GM19395 (cell line): ENCODE measurements at regions not wholly inside any gene's neighbourhood (a gene's known extent, or its start where the extent isn't known, plus 50 kb on each side); places are given as distances from the start of the nearest gene placed in this dataset.
"Not testable (repeated sequence)": the region's sequence is repeated elsewhere in the genome, so short reads cannot be mapped to it uniquely, and the experiment has no call there.

ENCODE experiments used
- ATAC-seq: cut with Tn5 transposase; IDR thresholded peaks from one replicate; pipeline ENCODE4 v1.9.1; 2021; ENCODE audit warnings: mild to moderate bottlenecking, moderate library complexity; ENCODE audit not compliant: unreplicated experiment

- ATAC-seq: no peak
Observed at GRCh38 chr10:84007482-84007881, 131.8 kb upstream of the GHITM start.

- ATAC-seq: peak; percentile 52
Observed at GRCh38 chr10:84008878-84009277, 130.4 kb upstream of the GHITM start.

GRCh38 chr10:84012431-84012830 lies 126.9 kb upstream of the GHITM start:
- no peak for ATAC-seq

DNA sequence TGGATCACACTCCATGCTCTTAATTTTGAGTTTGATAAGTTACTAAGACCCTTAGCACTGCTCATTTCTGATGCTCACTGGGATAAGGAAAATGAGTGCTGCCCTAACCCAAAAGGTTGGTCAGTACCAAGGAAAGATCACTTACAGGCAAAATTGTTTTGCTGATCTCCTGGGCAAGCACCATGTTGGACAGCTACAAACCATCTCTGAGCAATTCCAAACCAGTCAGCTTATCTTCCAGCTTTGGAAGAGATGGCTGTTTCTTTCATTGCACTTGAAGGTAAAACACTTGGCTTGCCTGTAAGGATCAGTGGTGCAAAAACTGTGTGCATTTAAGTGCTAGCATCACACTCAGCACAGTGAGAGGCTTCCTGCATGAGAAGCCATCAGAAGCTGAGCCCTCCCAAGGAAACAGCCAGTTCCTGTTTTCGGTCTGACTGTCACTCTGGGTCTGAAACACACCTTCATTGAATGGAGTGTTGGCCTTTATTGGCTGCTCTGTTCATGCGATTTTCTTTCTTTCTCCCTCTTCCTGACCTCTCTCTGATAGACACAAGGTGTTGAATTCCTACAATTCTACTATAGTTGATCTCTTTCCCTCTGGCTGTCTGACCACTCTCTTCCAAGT lies 126.4 kb upstream of the GHITM start:
- peak; percentile 99 for ATAC-seq

DNA sequence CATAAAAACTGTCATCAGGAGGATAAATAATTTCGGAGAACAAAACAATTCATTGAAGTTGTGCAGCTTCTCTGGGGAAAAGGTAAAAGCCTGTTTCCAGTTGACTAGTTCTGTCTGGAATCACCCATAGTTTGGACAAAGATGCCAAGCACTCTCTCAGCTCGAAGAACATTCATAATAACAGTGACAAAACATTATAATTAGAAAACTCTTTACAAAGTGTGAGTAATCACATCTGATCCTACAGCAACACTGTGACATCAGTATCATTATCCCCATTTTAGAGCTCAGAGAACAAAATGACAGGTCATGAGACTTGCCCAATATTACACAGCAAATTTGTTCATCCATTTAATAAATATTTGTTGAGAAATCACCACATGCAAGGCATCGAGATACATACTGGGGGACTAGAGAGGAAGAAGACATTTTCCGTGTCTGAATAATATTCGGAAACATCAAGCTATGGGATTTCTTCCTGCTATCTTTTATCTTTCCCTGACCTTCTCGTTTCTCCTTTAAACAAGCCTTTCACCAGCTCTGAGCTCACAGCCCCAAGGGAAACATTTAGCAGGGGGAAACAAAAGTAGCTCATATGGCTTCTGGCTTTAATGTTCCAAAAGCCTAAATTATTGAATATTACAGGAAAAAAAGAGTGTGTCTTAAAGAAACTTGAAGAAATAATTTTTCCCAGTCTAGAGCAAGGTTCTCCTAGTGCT lies 123.3 kb upstream of the GHITM start:
- no peak for ATAC-seq

DNA sequence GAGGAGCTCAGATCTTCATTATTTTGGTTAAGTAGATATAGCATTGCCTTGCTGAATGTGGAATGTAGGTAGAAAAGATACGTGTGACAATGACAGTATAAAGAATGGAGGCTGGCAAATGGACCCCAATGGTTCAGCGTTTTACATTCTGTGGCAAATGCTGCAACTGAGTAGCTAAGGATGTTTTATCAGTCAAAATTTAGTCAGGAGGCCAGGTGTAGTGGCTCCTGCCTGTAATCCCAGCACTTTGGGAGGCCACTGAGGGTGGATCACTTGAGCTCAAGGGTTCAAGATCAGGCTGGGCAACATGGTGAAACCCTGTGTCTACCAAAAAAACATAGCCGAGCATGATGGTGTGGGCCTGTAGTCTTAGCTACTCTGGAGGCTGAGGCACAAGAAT lies 120.5 kb upstream of the GHITM start:
- no peak for ATAC-seq

GRCh38 chr10:84019854-84020458 lies 119.4 kb upstream of the GHITM start:
- not testable (repeated sequence) for ATAC-seq

- ATAC-seq: no peak
Observed at GRCh38 chr10:84026821-84027257, 112.5 kb upstream of the GHITM start.

GRCh38 chr10:84029840-84030239 lies 109.5 kb upstream of the GHITM start:
- no peak for ATAC-seq

DNA sequence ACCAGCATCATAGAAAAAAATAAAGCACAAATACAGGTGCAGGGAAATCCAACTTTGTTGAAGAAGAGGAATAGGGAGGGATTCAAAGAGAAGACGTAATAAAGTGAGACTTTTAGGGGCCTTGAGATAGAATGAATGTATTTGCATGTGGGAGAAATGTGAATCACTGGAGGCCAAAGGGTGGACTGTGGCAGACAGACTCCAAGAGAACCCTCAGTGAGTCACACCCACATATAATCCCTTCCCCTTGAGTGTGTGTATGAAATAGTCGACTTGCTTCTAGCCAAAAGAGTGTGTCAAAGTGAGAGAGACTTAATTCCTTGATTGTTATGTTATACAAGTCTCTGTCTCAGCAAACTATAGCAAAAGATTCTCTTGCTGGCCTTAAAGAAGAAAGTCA lies 101.3 kb upstream of the GHITM start:
- no peak for ATAC-seq

DNA sequence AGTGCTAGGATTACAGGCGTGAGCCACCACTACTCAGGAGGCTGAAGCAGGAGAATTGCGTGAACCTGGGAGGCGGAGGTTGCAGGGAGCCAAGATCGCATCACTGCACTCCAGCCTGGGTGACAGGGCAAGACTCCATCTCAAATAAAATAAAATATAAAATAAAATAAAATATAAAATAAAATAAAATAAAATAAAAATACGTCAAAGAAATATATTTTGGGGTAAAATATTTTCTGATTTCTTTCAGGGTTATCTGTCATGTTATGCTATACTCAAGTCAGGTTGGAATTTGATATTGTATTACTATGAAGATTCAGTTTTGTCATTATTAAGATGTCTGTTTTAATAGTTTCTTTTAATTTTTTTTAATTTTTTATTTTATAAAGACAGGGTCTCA lies 99.4 kb upstream of the GHITM start:
- ATAC-seq: no peak

DNA sequence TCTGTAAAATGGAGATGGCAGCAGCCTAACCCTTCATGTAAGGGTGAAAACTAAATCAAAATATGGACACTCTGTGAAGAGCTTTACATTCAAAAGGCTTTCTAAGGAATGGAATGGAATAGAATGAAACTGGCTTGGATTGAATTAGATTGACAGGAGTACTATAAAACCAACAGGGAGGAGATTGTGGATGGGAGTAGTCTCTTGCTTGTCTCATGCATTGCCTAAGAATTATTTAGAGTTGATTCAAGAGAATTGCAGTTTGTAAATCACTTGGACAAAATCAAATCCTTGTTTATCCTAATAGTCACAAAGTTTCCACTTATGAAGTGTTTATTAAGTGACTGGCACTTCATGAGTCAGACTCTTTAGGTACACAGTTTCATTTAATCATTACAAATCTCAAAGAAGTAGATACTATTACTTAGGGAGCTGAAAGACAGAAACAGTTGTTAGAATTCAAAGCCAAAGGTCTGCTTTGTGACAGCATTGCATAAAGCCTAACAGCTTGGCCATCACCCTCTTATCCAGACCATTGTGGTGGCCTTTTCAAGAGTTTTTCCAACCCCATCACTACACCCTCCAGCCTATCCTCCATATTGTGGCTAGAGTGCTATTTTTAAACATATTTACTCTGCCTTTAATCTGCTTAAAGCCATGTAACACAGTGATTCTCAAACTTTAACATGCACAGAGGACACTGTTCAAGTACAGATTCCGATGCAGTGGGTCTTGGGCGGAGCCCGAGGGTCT lies 91.9 kb upstream of the GHITM start:
- no peak for ATAC-seq

GRCh38 chr10:84049645-84050011 lies 89.7 kb upstream of the GHITM start:
- no peak for ATAC-seq

- no peak for ATAC-seq
Observed at GRCh38 chr10:84053626-84054025, 85.7 kb upstream of the GHITM start.

DNA sequence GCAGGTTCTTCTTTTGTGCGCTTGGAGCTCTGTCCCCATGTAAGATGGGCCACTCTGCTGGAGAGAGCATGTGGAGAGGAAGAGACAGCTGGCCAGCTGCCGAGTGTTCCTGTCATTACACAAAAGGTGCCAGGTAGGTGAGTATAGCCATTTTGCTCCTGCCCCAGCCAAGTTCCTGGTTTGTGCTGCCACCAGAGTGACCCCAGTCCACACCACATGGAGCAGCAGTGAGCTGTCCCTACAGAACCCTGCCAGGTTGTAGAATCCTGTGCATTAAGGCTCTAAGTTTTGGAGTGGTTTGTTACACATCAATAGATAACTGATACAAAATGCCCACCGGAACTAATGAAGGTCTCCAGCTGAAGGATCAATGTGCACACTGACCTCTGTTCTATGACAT lies 84.6 kb upstream of the GHITM start:
- ATAC-seq: no peak

DNA sequence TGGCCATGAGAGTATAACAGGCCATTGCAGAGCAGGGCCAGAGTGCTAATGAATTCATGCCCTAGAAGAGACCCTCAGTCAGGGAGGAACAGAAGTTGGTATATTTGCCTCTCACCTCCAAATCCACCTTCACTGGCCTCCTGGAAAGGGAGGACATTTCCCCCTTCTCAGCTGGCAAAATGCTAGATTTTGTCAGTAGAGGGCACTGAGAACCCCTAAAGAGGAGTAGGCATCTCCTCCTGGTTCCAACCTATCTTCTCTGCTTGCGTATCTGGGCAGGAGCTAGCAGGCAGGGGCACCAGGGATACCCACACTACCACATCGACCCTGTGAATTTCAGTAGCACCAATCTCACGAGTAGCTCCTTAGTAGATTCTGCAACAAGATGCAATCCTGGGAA lies 79.8 kb upstream of the GHITM start:
- no peak for ATAC-seq

GRCh38 chr10:84063440-84063839 lies 75.9 kb upstream of the GHITM start:
- ATAC-seq: no peak

GRCh38 chr10:84065804-84066601 lies 73.3 kb upstream of the GHITM start:
- ATAC-seq: no peak

DNA sequence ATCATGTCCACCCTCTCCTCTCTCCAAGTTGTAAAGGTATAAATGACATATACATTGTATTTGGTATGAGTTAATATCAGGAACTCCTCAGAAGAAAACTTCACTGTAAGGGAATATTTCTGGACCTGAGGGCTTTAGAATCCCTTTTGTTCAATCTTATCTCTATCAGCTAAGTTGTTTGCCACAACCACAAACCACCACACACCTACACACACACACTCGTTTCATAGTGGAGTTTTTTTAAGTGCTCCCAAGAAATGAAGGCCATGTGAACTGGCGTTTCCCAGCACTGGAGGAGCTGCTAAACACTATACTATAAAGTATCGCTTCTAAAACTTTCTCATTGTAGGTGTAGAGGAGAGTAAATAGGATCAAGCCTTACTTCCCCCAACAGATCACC lies 64.8 kb upstream of the GHITM start:
- no peak for ATAC-seq

- no peak for ATAC-seq
Observed at GRCh38 chr10:84075226-84076046, 63.9 kb upstream of the GHITM start.
